Astrocyte (in vitro differentiated cells and primary cell): ENCODE measurements at regions not wholly inside any gene's neighbourhood (a gene's known extent, or its start where the extent isn't known, plus 50 kb on each side); places are given as distances from the start of the nearest gene placed in this dataset.

Experiments used
- DNase-seq: peaks from one replicate; pipeline ENCODE4 v3.0.0-alpha.2; 2010; ENCODE audit warnings: low read depth
- FAIRE-seq: peaks from 2 replicates; lab custom pipeline; 2011; peaks lifted over from hg19 to GRCh38; lab: Jason Lieb, UNC
- H2AFZ ChIP-seq: 2 replicates; pipeline ENCODE4 v1.6.0; 2012; ENCODE audit warnings: low read depth, low read length, inconsistent platforms
- H3K27ac ChIP-seq: 2 replicates; pipeline ENCODE4 v1.5.1; 2011; ENCODE audit warnings: low read depth, low read length, inconsistent platforms
- H3K27me3 ChIP-seq: 2 replicates; pipeline ENCODE4 v1.6.0; 2011; ENCODE audit warnings: low read length, inconsistent platforms; ENCODE audit not compliant: insufficient read depth
- H3K36me3 ChIP-seq: 2 replicates; pipeline ENCODE4 v1.5.1; 2011; ENCODE audit warnings: low read length, inconsistent platforms; ENCODE audit not compliant: insufficient read depth
- H3K4me1 ChIP-seq: 2 replicates; pipeline ENCODE4 v1.5.1; 2011; ENCODE audit warnings: low read length, inconsistent platforms; ENCODE audit not compliant: insufficient read depth
- H3K4me2 ChIP-seq: 2 replicates; pipeline ENCODE4 v1.6.0; 2012; ENCODE audit warnings: low read length, inconsistent platforms
- H3K4me3 ChIP-seq: 2 replicates; pipeline ENCODE4 v1.5.1; 2011; ENCODE audit warnings: low read depth, mild to moderate bottlenecking, low read length, inconsistent platforms; ENCODE audit not compliant: insufficient read depth
- H3K79me2 ChIP-seq: 2 replicates; pipeline ENCODE4 v1.6.0; 2012; ENCODE audit warnings: mild to moderate bottlenecking, low read length, inconsistent platforms; ENCODE audit not compliant: insufficient read depth
- H3K9ac ChIP-seq: 2 replicates; pipeline ENCODE4 v1.6.0; 2012; ENCODE audit warnings: mild to moderate bottlenecking, low read length, inconsistent platforms
- H3K9me3 ChIP-seq: 2 replicates; pipeline ENCODE4 v1.5.1; 2012; ENCODE audit warnings: low read depth, mild to moderate bottlenecking, low read length, inconsistent platforms; ENCODE audit not compliant: insufficient read depth
- H4K20me1 ChIP-seq: 2 replicates; pipeline ENCODE4 v1.6.0; 2012; ENCODE audit warnings: low read length, inconsistent platforms; ENCODE audit not compliant: insufficient read depth
- H3K27ac Mint-ChIP-seq: one replicate; pipeline ENCODE4 v1.8.0; 2021; ENCODE audit warnings: mild to moderate bottlenecking, mixed read lengths; ENCODE audit not compliant: unreplicated experiment
- H3K27me3 Mint-ChIP-seq: one replicate; pipeline ENCODE4 v1.8.0; 2021; ENCODE audit warnings: low read depth, mixed read lengths; ENCODE audit not compliant: unreplicated experiment
- H3K36me3 Mint-ChIP-seq: one replicate; pipeline ENCODE4 v1.8.0; 2021; ENCODE audit warnings: low read depth, mixed read lengths; ENCODE audit not compliant: unreplicated experiment
- H3K4me1 Mint-ChIP-seq: one replicate; pipeline ENCODE4 v1.8.0; 2021; ENCODE audit warnings: low read depth, mixed read lengths; ENCODE audit not compliant: unreplicated experiment
- H3K4me3 Mint-ChIP-seq: one replicate; pipeline ENCODE4 v1.8.0; 2021; ENCODE audit warnings: mild to moderate bottlenecking, moderate library complexity, mixed read lengths; ENCODE audit not compliant: unreplicated experiment
- H3K9me3 Mint-ChIP-seq: one replicate; pipeline ENCODE4 v1.8.0; 2021; ENCODE audit warnings: mild to moderate bottlenecking, mixed read lengths; ENCODE audit not compliant: unreplicated experiment
- EZH2 ChIP-seq: IDR thresholded peaks from 2 replicates; pipeline ENCODE4 v1.6.1; 2012; ENCODE audit warnings: mild to moderate bottlenecking, low read length, inconsistent platforms; ENCODE audit not compliant: insufficient read depth
- TF ChIP-seq, protein P1 (sequence below): IDR thresholded peaks from 2 replicates; pipeline ENCODE4 v1.5.1; 2011; ENCODE audit warnings: low read depth, mild to moderate bottlenecking, inconsistent platforms, low read length, moderate library complexity; ENCODE audit not compliant: insufficient read depth

DNA sequence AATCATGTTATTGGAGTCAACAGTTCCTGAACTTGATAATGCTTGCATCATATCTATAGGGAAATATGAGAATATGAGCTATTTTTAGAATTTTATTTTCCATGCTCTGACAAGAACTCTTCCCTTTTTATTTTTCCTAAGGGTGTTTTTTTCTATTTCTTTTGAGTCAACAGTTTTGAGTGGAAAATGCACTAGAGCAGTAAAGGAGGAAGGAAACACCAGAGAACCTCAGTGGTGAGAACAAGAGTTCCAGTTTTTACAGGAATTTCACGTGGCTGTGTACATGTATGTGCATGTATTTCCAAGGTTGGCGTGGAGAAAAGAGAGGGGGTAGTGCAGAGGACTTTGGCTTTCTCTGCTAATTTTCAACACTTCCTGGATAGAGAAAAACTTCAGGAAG is 63.6 kb upstream of the TNFSF18 start:
- no peak overlapping the region for H3K4me2 ChIP-seq
- H3K79me2 ChIP-seq, result no peaks in the 10 kb centered on the region
- no peaks in the 10 kb centered on the region for H3K27me3 ChIP-seq
- no peak overlapping the region for H3K9ac ChIP-seq
- Mint-ChIP-seq H3K4me1 (peaks cover 2% of the 10 kb centered on the region), H3K27me3 (no peaks in the 10 kb centered on the region), H3K4me3 (no peak overlapping the region), H3K9me3 (no peaks in the 10 kb centered on the region), H3K27ac (no peak overlapping the region), H3K36me3 (no peaks in the 10 kb centered on the region)
- DNase-seq (no peak), FAIRE-seq (no peak)
- no peaks in the 10 kb centered on the region for H4K20me1 ChIP-seq
- TF ChIP-seq, protein P1, sequence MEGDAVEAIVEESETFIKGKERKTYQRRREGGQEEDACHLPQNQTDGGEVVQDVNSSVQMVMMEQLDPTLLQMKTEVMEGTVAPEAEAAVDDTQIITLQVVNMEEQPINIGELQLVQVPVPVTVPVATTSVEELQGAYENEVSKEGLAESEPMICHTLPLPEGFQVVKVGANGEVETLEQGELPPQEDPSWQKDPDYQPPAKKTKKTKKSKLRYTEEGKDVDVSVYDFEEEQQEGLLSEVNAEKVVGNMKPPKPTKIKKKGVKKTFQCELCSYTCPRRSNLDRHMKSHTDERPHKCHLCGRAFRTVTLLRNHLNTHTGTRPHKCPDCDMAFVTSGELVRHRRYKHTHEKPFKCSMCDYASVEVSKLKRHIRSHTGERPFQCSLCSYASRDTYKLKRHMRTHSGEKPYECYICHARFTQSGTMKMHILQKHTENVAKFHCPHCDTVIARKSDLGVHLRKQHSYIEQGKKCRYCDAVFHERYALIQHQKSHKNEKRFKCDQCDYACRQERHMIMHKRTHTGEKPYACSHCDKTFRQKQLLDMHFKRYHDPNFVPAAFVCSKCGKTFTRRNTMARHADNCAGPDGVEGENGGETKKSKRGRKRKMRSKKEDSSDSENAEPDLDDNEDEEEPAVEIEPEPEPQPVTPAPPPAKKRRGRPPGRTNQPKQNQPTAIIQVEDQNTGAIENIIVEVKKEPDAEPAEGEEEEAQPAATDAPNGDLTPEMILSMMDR, result no peak
- no peak for TF ChIP-seq EZH2
- peaks cover 3% of the 10 kb centered on the region for H3K4me1 ChIP-seq
- H3K27ac ChIP-seq, result no peak overlapping the region
- no peaks in the 10 kb centered on the region for H3K9me3 ChIP-seq
- no peaks in the 10 kb centered on the region for H3K36me3 ChIP-seq
- H2AFZ ChIP-seq, result no peak overlapping the region
- no peak overlapping the region for H3K4me3 ChIP-seq

GRCh38 chr1:173113015-173113741 is 62.4 kb upstream of the TNFSF18 start:
- Histone ChIP-seq H3K27ac (peak overlapping the region; percentile 63), H3K9me3 (peaks cover 1% of the 10 kb centered on the region), H3K79me2 (no peaks in the 10 kb centered on the region), H3K27me3 (no peaks in the 10 kb centered on the region), H3K4me2 (peak overlapping the region; percentile 43), H4K20me1 (no peaks in the 10 kb centered on the region), H3K36me3 (no peaks in the 10 kb centered on the region), H3K9ac (no peak overlapping the region), H2AFZ (peak overlapping the region; percentile 53), H3K4me1 (peaks cover 3% of the 10 kb centered on the region), H3K4me3 (no peak overlapping the region)
- DNase-seq, result peak; percentile 56
- no peak overlapping the region for H3K4me3 Mint-ChIP-seq
- H3K36me3 Mint-ChIP-seq, result no peaks in the 10 kb centered on the region
- no peaks in the 10 kb centered on the region for H3K27me3 Mint-ChIP-seq
- FAIRE-seq, result peak; percentile 32
- no peak for TF ChIP-seq EZH2
- TF ChIP-seq, protein P1, result no peak
- H3K27ac Mint-ChIP-seq, result no peak overlapping the region
- peaks cover 2% of the 10 kb centered on the region for H3K4me1 Mint-ChIP-seq
- H3K9me3 Mint-ChIP-seq, result peaks cover under 1% of the 10 kb centered on the region

GRCh38 chr1:173112129-173112528 is 61.4 kb upstream of the TNFSF18 start:
- Histone ChIP-seq H3K36me3 (no peaks in the 10 kb centered on the region), H3K27ac (no peak overlapping the region), H4K20me1 (no peaks in the 10 kb centered on the region), H3K4me3 (no peak overlapping the region), H3K4me1 (peaks cover 3% of the 10 kb centered on the region), H3K9me3 (peaks cover 3% of the 10 kb centered on the region), H2AFZ (peak overlapping the region; percentile 22), H3K4me2 (no peak overlapping the region), H3K9ac (no peak overlapping the region), H3K79me2 (no peaks in the 10 kb centered on the region), H3K27me3 (no peaks in the 10 kb centered on the region)
- Mint-ChIP-seq H3K36me3 (peaks cover 2% of the 10 kb centered on the region), H3K27me3 (no peaks in the 10 kb centered on the region), H3K9me3 (peaks cover 8% of the 10 kb centered on the region), H3K4me1 (peaks cover 2% of the 10 kb centered on the region), H3K27ac (no peak overlapping the region), H3K4me3 (no peak overlapping the region)
- FAIRE-seq, result no peak
- DNase-seq, result no peak
- TF ChIP-seq, protein P1, result no peak
